Neural progenitor cell (in vitro differentiated cells): ENCODE measurements at regions not wholly inside any gene's neighbourhood (a gene's known extent, or its start where the extent isn't known, plus 50 kb on each side); places are given as distances from the start of the nearest gene placed in this dataset.

ENCODE experiments used
- EZH2 ChIP-seq: fragments of 200-600 bp; sonication (generic); IDR thresholded peaks from 2 replicates; pipeline ENCODE4 v1.6.1; 2017; ENCODE audit warnings: antibody characterized with exemption, mild to moderate bottlenecking, moderate library complexity
- EZH2phosphoT487 ChIP-seq: fragments of 200-600 bp; sonication (generic); IDR thresholded peaks from 2 replicates; pipeline ENCODE4 v1.6.1; 2017; ENCODE audit warnings: antibody characterized with exemption

DNA sequence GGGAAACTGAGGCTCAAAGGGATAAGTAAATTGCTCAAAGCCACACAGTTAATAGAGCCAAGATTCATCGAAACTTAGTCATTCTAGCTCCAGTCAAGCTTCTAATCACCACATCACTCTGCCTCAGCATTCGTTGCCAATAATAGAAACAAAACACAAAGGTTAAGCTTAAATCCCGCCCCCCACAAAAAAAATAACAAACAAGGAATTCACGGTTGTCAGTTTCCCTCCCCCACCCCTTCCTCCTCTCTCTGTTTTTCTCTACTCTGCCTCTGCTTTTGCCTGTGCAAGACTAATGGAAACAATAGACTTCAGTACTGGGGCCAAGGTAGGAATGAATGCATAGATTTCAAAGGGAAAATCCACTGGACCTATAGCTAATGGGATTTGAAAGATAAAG lies 70.7 kb upstream of the ZNF644 start:
- TF ChIP-seq EZH2 (no peak), EZH2phosphoT487 (no peak)
